GM23338 (cell line): ENCODE measurements at regions not wholly inside any gene's neighbourhood (a gene's known extent, or its start where the extent isn't known, plus 50 kb on each side); places are given as distances from the start of the nearest gene placed in this dataset.

Source experiments
- ATAC-seq: fragments of 200-7000 bp; cut with Tn5 transposase; 3 replicates; pipeline ENCODE4 v1.9.1; 2020
- DNase-seq: peaks from one replicate; pipeline ENCODE4 v3.0.0-alpha.2; 2015; ENCODE audit warnings: low spot score
- H2AFZ ChIP-seq: fragments of 200-600 bp; sonication (generic); 2 replicates; pipeline ENCODE4 v1.8.0; 2016; ENCODE audit warnings: antibody characterized with exemption, mild to moderate bottlenecking, moderate library complexity
- H3F3A ChIP-seq: fragments of 200-600 bp; sonication (generic); replicated peaks from 2 replicates; pipeline ENCODE4 v1.8.0; 2017; ENCODE audit warnings: antibody characterized with exemption, mixed run types, low read depth
- H3K27ac ChIP-seq: fragments of 200-600 bp; sonication (generic); 2 replicates; pipeline ENCODE4 v1.6.1; 2016; ENCODE audit warnings: low read depth
- H3K27me3 ChIP-seq: fragments of 200-600 bp; sonication (generic); 2 replicates; pipeline ENCODE4 v1.8.0; 2016; ENCODE audit warnings: mild to moderate bottlenecking, mixed run types, moderate library complexity; ENCODE audit not compliant: insufficient read depth
- H3K36me3 ChIP-seq: fragments of 200-600 bp; sonication (generic); 2 replicates; pipeline ENCODE4 v1.8.0; 2016; ENCODE audit warnings: mild to moderate bottlenecking; ENCODE audit not compliant: insufficient read depth
- H3K4me1 ChIP-seq: fragments of 200-600 bp; sonication (generic); 2 replicates; pipeline ENCODE4 v1.8.0; 2016; ENCODE audit warnings: mild to moderate bottlenecking, moderate library complexity; ENCODE audit not compliant: insufficient read depth
- H3K4me2 ChIP-seq: fragments of 200-600 bp; sonication (generic); 2 replicates; pipeline ENCODE4 v1.7.1; 2017; ENCODE audit warnings: mixed run types
- H3K4me3 ChIP-seq: fragments of 200-600 bp; sonication (generic); 2 replicates; pipeline ENCODE4 v1.6.1; 2016; ENCODE audit warnings: mixed run types
- H3K79me2 ChIP-seq: fragments of 200-600 bp; sonication (generic); replicated peaks from 2 replicates; pipeline ENCODE4 v1.8.0; 2017; ENCODE audit warnings: mild to moderate bottlenecking; ENCODE audit not compliant: insufficient read depth
- H3K9me2 ChIP-seq: fragments of 200-600 bp; sonication (generic); 2 replicates; pipeline ENCODE4 v1.8.0; 2017; ENCODE audit not compliant: insufficient read depth
- H4K20me1 ChIP-seq: fragments of 200-600 bp; sonication (generic); replicated peaks from 2 replicates; pipeline ENCODE4 v1.8.0; 2017; ENCODE audit warnings: mild to moderate bottlenecking; ENCODE audit not compliant: insufficient read depth
- H3K27ac Mint-ChIP-seq: 2 replicates; pipeline ENCODE4 v1.8.0; 2020; ENCODE audit warnings: inconsistent platforms, mild to moderate bottlenecking, moderate library complexity, mixed read lengths
- H3K27me3 Mint-ChIP-seq: 3 replicates; pipeline ENCODE4 v1.8.0; 2022; ENCODE audit warnings: low read depth, mild to moderate bottlenecking, moderate library complexity, mixed read lengths, inconsistent platforms; ENCODE audit not compliant: insufficient read depth, poor library complexity
- H3K36me3 Mint-ChIP-seq: 3 replicates; pipeline ENCODE4 v1.8.0; 2021; ENCODE audit warnings: low read depth, mild to moderate bottlenecking, inconsistent platforms, moderate library complexity, mixed read lengths
- H3K4me1 Mint-ChIP-seq: 3 replicates; pipeline ENCODE4 v1.8.0; 2020; ENCODE audit warnings: mild to moderate bottlenecking, inconsistent platforms, mixed read lengths
- H3K4me3 Mint-ChIP-seq: 3 replicates; pipeline ENCODE4 v1.8.0; 2021; ENCODE audit warnings: moderate library complexity, mild to moderate bottlenecking, inconsistent platforms, mixed read lengths
- H3K9me3 Mint-ChIP-seq: 3 replicates; pipeline ENCODE4 v1.8.0; 2020; ENCODE audit warnings: moderate library complexity, mild to moderate bottlenecking, inconsistent platforms, mixed read lengths
- CREB1 ChIP-seq: fragments of 250-450 bp; sonication (Bioruptor Pico); IDR thresholded peaks from 2 replicates; pipeline ENCODE4 v1.5.0; 2020; ENCODE audit warnings: low read depth, mild to moderate bottlenecking, moderate library complexity
- CTCF ChIP-seq, 2 experiments: fragments of 200-600 bp in 1 of 2; sonication (generic) in 1 of 2; conservative IDR thresholded peaks; 2 replicates each; pipeline versions ENCODE4 v1.5.1 to v1.6.1; 2016 to 2017; ENCODE audit warnings: antibody characterized with exemption in 2 of 2, low read depth in 2 of 2, mild to moderate bottlenecking in 2 of 2, moderate library complexity in 1 of 2
- ETS1 ChIP-seq: IDR thresholded peaks from 2 replicates; pipeline ENCODE4 v1.6.1; 2016; ENCODE audit warnings: antibody characterized with exemption
- EZH2 ChIP-seq: fragments of 200-600 bp; sonication (generic); IDR thresholded peaks from one replicate; pipeline ENCODE4 v1.8.0; 2017; ENCODE audit warnings: antibody characterized with exemption, mild to moderate bottlenecking, low read depth; ENCODE audit not compliant: unreplicated experiment
- EZH2phosphoT487 ChIP-seq: fragments of 200-600 bp; sonication (generic); IDR thresholded peaks from one replicate; pipeline ENCODE4 v1.8.1; 2018; ENCODE audit warnings: antibody characterized with exemption; ENCODE audit not compliant: unreplicated experiment
- JUNB ChIP-seq: IDR thresholded peaks from one replicate; pipeline ENCODE4 v1.6.1; 2016; ENCODE audit warnings: antibody characterized with exemption; ENCODE audit not compliant: unreplicated experiment
- NANOG ChIP-seq: IDR thresholded peaks from 2 replicates; pipeline ENCODE4 v1.6.1; 2016; ENCODE audit warnings: antibody characterized with exemption, borderline replicate concordance
- POLR2AphosphoS5 ChIP-seq: IDR thresholded peaks from 2 replicates; pipeline ENCODE4 v1.6.1; 2016; ENCODE audit warnings: antibody characterized with exemption, low read depth
- REST ChIP-seq: IDR thresholded peaks from one replicate; pipeline ENCODE4 v1.6.1; 2018; ENCODE audit warnings: antibody characterized with exemption; ENCODE audit not compliant: unreplicated experiment
- STAT1 ChIP-seq: IDR thresholded peaks from one replicate; pipeline ENCODE4 v1.6.1; 2016; ENCODE audit warnings: antibody characterized with exemption; ENCODE audit not compliant: unreplicated experiment
- ZNF114 ChIP-seq: fragments of 250-450 bp; sonication (Bioruptor Pico); IDR thresholded peaks from 2 replicates; pipeline ENCODE4 v1.5.0; 2020; ENCODE audit warnings: mild to moderate bottlenecking, moderate library complexity
- ZNF331 ChIP-seq: fragments of 250-450 bp; sonication (Bioruptor Pico); IDR thresholded peaks from 2 replicates; pipeline ENCODE4 v1.5.0; 2020; ENCODE audit warnings: low read depth, mild to moderate bottlenecking, moderate library complexity
- ZNF462 ChIP-seq: fragments of 250-450 bp; sonication (Bioruptor Pico); IDR thresholded peaks from 2 replicates; pipeline ENCODE4 v1.5.0; 2020; ENCODE audit warnings: mild to moderate bottlenecking, moderate library complexity

GRCh38 chr17:33460781-33461450 lies 167.8 kb upstream of the ASIC2 start:
- Mint-ChIP-seq H3K4me3 (no peak overlapping the region), H3K9me3 (no peaks in the 10 kb centered on the region; the same call in 2 of the 3 replicates), H3K27ac (no peak overlapping the region), H3K27me3 (peaks cover 8% of the 10 kb centered on the region), H3K4me1 (peaks cover 16% of the 10 kb centered on the region), H3K36me3 (0 out of 3 replicates have a peak, but pooled peaks cover 3% of the 10 kb centered on the region)
- Histone ChIP-seq H3K9me2 (no peaks in the 10 kb centered on the region), H3K4me3 (no peak overlapping the region), H4K20me1 (no peaks in the 10 kb centered on the region), H3K27me3 (peaks cover 17% of the 10 kb centered on the region; the same call in 1 of the 2 replicates), H3K4me2 (no peak overlapping the region), H3K79me2 (no peaks in the 10 kb centered on the region), H3K36me3 (no peaks in the 10 kb centered on the region), H2AFZ (no peak overlapping the region), H3K4me1 (peaks cover 7% of the 10 kb centered on the region), H3F3A (no peaks in the 10 kb centered on the region), H3K27ac (no peak overlapping the region)
- ATAC-seq, result no peak
- TF ChIP-seq ZNF114 (CRISPR knock-in tag) (no peak), ZNF331 (CRISPR knock-in tag) (no peak), EZH2 (no peak), POLR2AphosphoS5 (no peak), STAT1 (no peak), REST (no peak), CREB1 (CRISPR knock-in tag) (no peak), NANOG (no peak), ETS1 (no peak), JUNB (no peak), CTCF (conservative IDR thresholded peaks at IDR 0.05; ENCODE audit: low read depth in 2 of 2) (no peak), ZNF462 (CRISPR knock-in tag) (no peak), EZH2phosphoT487 (no peak)
- no peak for DNase-seq
